Hepatocyte (in vitro differentiated cells): ENCODE measurements at regions not wholly inside any gene's neighbourhood (a gene's known extent, or its start where the extent isn't known, plus 50 kb on each side); places are given as distances from the start of the nearest gene placed in this dataset.

ENCODE experiments used
- EZH2 ChIP-seq: fragments of 200-600 bp; sonication (generic); IDR thresholded peaks from 2 replicates; pipeline ENCODE4 v1.6.1; 2016; ENCODE audit warnings: antibody characterized with exemption, mild to moderate bottlenecking, borderline replicate concordance
- EZH2phosphoT487 ChIP-seq: fragments of 200-600 bp; sonication (generic); IDR thresholded peaks from one replicate; pipeline ENCODE4 v1.6.1; 2018; ENCODE audit warnings: antibody characterized with exemption, mild to moderate bottlenecking, low read depth, moderate library complexity; ENCODE audit not compliant: unreplicated experiment, severe bottlenecking
- TF ChIP-seq, protein P1 (sequence below): fragments of 200-600 bp; sonication (generic); IDR thresholded peaks from 2 replicates; pipeline ENCODE4 v1.5.1; 2016; ENCODE audit warnings: antibody characterized with exemption, mild to moderate bottlenecking; ENCODE audit not compliant: poor library complexity

DNA sequence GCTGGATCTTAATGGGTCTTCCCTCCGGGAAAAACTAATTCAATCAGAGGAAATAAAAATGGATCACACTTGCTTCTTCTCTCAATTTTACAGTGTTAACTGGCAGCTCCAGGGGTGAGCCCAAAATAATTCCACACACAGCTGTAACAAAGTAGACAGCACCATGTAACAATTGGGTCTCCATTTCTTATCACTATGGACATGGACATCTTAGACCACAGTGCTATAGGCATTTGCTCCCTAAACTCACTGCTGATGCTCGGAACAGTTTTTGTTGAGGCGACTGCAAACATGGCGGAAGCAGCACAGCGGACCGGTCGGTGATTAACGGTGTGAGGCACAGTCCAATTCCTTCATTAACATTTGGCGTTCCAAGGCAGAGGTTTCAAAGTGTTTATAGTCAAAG, 144.7 kb upstream of the NCK2 start:
- TF ChIP-seq, protein P1, sequence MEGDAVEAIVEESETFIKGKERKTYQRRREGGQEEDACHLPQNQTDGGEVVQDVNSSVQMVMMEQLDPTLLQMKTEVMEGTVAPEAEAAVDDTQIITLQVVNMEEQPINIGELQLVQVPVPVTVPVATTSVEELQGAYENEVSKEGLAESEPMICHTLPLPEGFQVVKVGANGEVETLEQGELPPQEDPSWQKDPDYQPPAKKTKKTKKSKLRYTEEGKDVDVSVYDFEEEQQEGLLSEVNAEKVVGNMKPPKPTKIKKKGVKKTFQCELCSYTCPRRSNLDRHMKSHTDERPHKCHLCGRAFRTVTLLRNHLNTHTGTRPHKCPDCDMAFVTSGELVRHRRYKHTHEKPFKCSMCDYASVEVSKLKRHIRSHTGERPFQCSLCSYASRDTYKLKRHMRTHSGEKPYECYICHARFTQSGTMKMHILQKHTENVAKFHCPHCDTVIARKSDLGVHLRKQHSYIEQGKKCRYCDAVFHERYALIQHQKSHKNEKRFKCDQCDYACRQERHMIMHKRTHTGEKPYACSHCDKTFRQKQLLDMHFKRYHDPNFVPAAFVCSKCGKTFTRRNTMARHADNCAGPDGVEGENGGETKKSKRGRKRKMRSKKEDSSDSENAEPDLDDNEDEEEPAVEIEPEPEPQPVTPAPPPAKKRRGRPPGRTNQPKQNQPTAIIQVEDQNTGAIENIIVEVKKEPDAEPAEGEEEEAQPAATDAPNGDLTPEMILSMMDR = no peak
- no peak for TF ChIP-seq EZH2
- TF ChIP-seq EZH2phosphoT487 = no peak
